Endothelial cell of umbilical vein (primary cell): ENCODE measurements at regions not wholly inside any gene's neighbourhood (a gene's known extent, or its start where the extent isn't known, plus 50 kb on each side); places are given as distances from the start of the nearest gene placed in this dataset.

ENCODE experiments used
- BruUV-seq: library from RNA; stranded (reverse); fragments of 400-500 nt; replicated peaks from 2 replicates; lab custom pipeline; 2021; lab: Mats Ljungman, UMichigan
- CTCF ChIA-PET: fragments of 300-600, 350-600 bp; sonication (Branson Sonifier 250); formaldehyde crosslinking; loops from one replicate; lab custom pipeline; 2021; ENCODE audit warnings: antibody characterized with exemption, inconsistent platforms; lab: Charles Lee
- POLR2A ChIA-PET: fragments of 300-600, 350-600 bp; sonication (Branson Sonifier 250); formaldehyde crosslinking; loops from one replicate; lab custom pipeline; 2021; ENCODE audit warnings: antibody characterized with exemption, inconsistent platforms; lab: Charles Lee
- DNase-seq: peaks from one replicate; pipeline ENCODE4 v3.0.0-alpha.2; 2011; ENCODE audit warnings: low read depth, low spot score
- FAIRE-seq: peaks from 2 replicates; lab custom pipeline; 2011; peaks lifted over from hg19 to GRCh38; lab: Jason Lieb, UNC
- H2AFZ ChIP-seq: 2 replicates; pipeline ENCODE4 v1.6.0; 2012; ENCODE audit warnings: low read depth, low read length, control low read depth, inconsistent platforms
- H3K27ac ChIP-seq: 2 replicates; pipeline ENCODE4 v1.5.1; 2011; ENCODE audit warnings: low read depth, mild to moderate bottlenecking, control low read depth, low read length, moderate library complexity; ENCODE audit not compliant: insufficient read depth
- H3K27me3 ChIP-seq, 2 experiments: 2 replicates each; pipeline versions ENCODE4 v1.6.0 to v1.6.1; 2011; ENCODE audit warnings: low read length in 2 of 2, mixed read lengths in 1 of 2; ENCODE audit not compliant: control insufficient read depth in 2 of 2, insufficient read depth in 2 of 2
- H3K36me3 ChIP-seq, 2 experiments: 2 replicates in 1 of 2; 3 replicates in 1 of 2; pipeline ENCODE4 v1.5.1; 2011; ENCODE audit warnings: low read length in 2 of 2, mild to moderate bottlenecking in 1 of 2, moderate library complexity in 1 of 2; ENCODE audit not compliant: control insufficient read depth in 2 of 2, insufficient read depth in 2 of 2; ENCODE audit errors: extremely low read depth in 1 of 2
- H3K4me1 ChIP-seq: 3 replicates; pipeline ENCODE4 v1.5.1; 2011; ENCODE audit warnings: mild to moderate bottlenecking, low read length; ENCODE audit not compliant: control insufficient read depth, insufficient read depth; ENCODE audit errors: extremely low read depth
- H3K4me2 ChIP-seq: 2 replicates; pipeline ENCODE4 v1.6.1; 2011; ENCODE audit warnings: low read length, control low read depth, mixed read lengths; ENCODE audit not compliant: insufficient read depth
- H3K4me3 ChIP-seq, 3 experiments: fragments of 200-600 bp in 1 of 3; sonication (generic), shearing (Covaris generic) in 1 of 3; replicated peaks in 1 of 3; 2 replicates each; pipeline ENCODE4 v1.5.1; 2011 to 2016; ENCODE audit warnings: control low read depth in 3 of 3, low read length in 3 of 3, mild to moderate bottlenecking in 2 of 3, inconsistent platforms in 1 of 3, low read depth in 1 of 3, moderate library complexity in 1 of 3; ENCODE audit not compliant: insufficient read depth in 1 of 3
- H3K79me2 ChIP-seq: 2 replicates; pipeline ENCODE4 v1.6.0; 2012; ENCODE audit warnings: low read length, inconsistent platforms; ENCODE audit not compliant: control insufficient read depth, insufficient read depth
- H3K9ac ChIP-seq: replicated peaks from 2 replicates; pipeline ENCODE3; 2011; ENCODE audit warnings: low read length, control low read depth; ENCODE audit not compliant: insufficient read depth; ENCODE audit errors: extremely low read depth
- H3K9me1 ChIP-seq: replicated peaks from 3 replicates; pipeline ENCODE4 v1.6.0; 2011; ENCODE audit warnings: mild to moderate bottlenecking, low read length; ENCODE audit not compliant: control insufficient read depth, insufficient read depth; ENCODE audit errors: extremely low read depth
- H3K9me3 ChIP-seq: replicated peaks from 2 replicates; pipeline ENCODE4 v1.5.1; 2012; ENCODE audit warnings: low read length, inconsistent platforms; ENCODE audit not compliant: control insufficient read depth, insufficient read depth
- H4K20me1 ChIP-seq: replicated peaks from 2 replicates; pipeline ENCODE3; 2011; ENCODE audit warnings: mild to moderate bottlenecking, low read length; ENCODE audit not compliant: control insufficient read depth, insufficient read depth; ENCODE audit errors: extremely low read depth
- CTCF ChIP-seq, 2 donors: IDR thresholded peaks; 1 replicate in 1 of 2; 2 replicates in 1 of 2; pipeline ENCODE4 v1.5.1; 2011; ENCODE audit warnings: low read length in 2 of 2, mild to moderate bottlenecking in 2 of 2, moderate library complexity in 2 of 2, control low read depth in 1 of 2, inconsistent platforms in 1 of 2, low read depth in 1 of 2; ENCODE audit not compliant: insufficient read depth in 1 of 2; ENCODE audit errors: extremely low read depth in 1 of 2
- EZH2 ChIP-seq: IDR thresholded peaks from 2 replicates; pipeline ENCODE4 v1.6.1; 2012; ENCODE audit warnings: borderline replicate concordance, low read depth, mild to moderate bottlenecking, moderate library complexity, low read length, inconsistent platforms; ENCODE audit not compliant: severe bottlenecking
- FOS ChIP-seq: IDR thresholded peaks from 2 replicates; pipeline ENCODE4 v1.6.1; 2011; ENCODE audit warnings: mild to moderate bottlenecking, low read length, moderate library complexity, borderline replicate concordance; ENCODE audit not compliant: insufficient read depth
- GATA2 ChIP-seq: IDR thresholded peaks from 2 replicates; pipeline ENCODE4 v1.7.0; 2011; ENCODE audit warnings: low read depth, mild to moderate bottlenecking, moderate library complexity, mixed read lengths, low read length; ENCODE audit not compliant: insufficient read length, insufficient read depth
- JUN ChIP-seq: IDR thresholded peaks from 2 replicates; pipeline ENCODE4 v1.6.1; 2011; ENCODE audit warnings: borderline replicate concordance, low read depth; ENCODE audit not compliant: insufficient read length, insufficient read depth
- MAX ChIP-seq: IDR thresholded peaks from 2 replicates; pipeline ENCODE4 v1.6.1; 2011; ENCODE audit not compliant: insufficient read depth, insufficient read length
- MYC ChIP-seq: IDR thresholded peaks from one replicate; pipeline ENCODE4 v1.6.1; 2011; ENCODE audit warnings: mild to moderate bottlenecking, low read depth, low read length
- POLR2A ChIP-seq: IDR thresholded peaks from 2 replicates; pipeline ENCODE4 v1.6.1; 2012; ENCODE audit warnings: low read depth, mild to moderate bottlenecking, control low read depth, low read length
- POLR2AphosphoS5 ChIP-seq: IDR thresholded peaks from 2 replicates; pipeline ENCODE4 v1.6.1; 2012; ENCODE audit warnings: low read depth, mild to moderate bottlenecking, control low read depth, low read length, moderate library complexity; ENCODE audit not compliant: insufficient read depth
- dilution Hi-C: fragments of 300-500 bp; cut with MboI; formaldehyde crosslinking; loops from one replicate; pipeline ENCODE4 v1.15.0; 2019; ENCODE audit warnings: low sequenced_read_pairs; ENCODE audit not compliant: extremely low pct_ligation_motif_present
- intact Hi-C: fragments of 100-400 bp; cut with micrococcal nuclease; formaldehyde crosslinking; loops from one replicate; pipeline ENCODE4 v1.10.0; 2022

GRCh38 chr18:24543086-24543794 lies 82.8 kb downstream of the HRH4 start:
- intact Hi-C loops, result loop anchor here (10.0 kb wide), 1 partner anchor 322 kb away; no protein-coding TSS in a partner anchor
- ChIA-PET CTCF (interaction anchor here (0.7 to 2.4 kb wide), 27 partner anchors 9 to 1841 kb away, joined by 3 to 43 read pairs (median 4); no protein-coding TSS in a partner anchor), POLR2A (no interaction called here)
- no peak overlapping the region for H3K4me3 ChIP-seq
- BruUV-seq, result no TSS peak
- H3K4me1 ChIP-seq, result no peaks in the 10 kb centered on the region
- H3K27ac ChIP-seq, result no peak overlapping the region
- no peak overlapping the region for H3K9ac ChIP-seq
- H3K79me2 ChIP-seq, result no peaks in the 10 kb centered on the region
- no peaks in the 10 kb centered on the region for H3K36me3 ChIP-seq
- H3K4me2 ChIP-seq, result no peak overlapping the region
- no peak overlapping the region for H2AFZ ChIP-seq
- dilution Hi-C loops, result no loop called here
- H3K9me3 ChIP-seq, result no peaks in the 10 kb centered on the region
- TF ChIP-seq JUN (no peak), FOS (no peak), POLR2AphosphoS5 (no peak), POLR2A (no peak), MYC (no peak), EZH2 (no peak), CTCF (IDR thresholded peaks at IDR 0.05; ENCODE audit: extremely low read depth in 1 of 2, insufficient read depth in 1 of 2, low read depth in 1 of 2, low read length in 2 of 2) (no peak), GATA2 (no peak), MAX (no peak)
- DNase-seq, result no peak
- FAIRE-seq, result no peak
- no peaks in the 10 kb centered on the region for H3K9me1 ChIP-seq
- H4K20me1 ChIP-seq, result no peaks in the 10 kb centered on the region
- H3K27me3 ChIP-seq, result peaks cover 10 to 12% of the 10 kb centered on the region in 2 experiments
